GM19397 (cell line): ENCODE measurements at regions not wholly inside any gene's neighbourhood (a gene's known extent, or its start where the extent isn't known, plus 50 kb on each side); places are given as distances from the start of the nearest gene placed in this dataset.

Experiments
- ATAC-seq: cut with Tn5 transposase; IDR thresholded peaks from one replicate; pipeline ENCODE4 v1.9.1; 2021; ENCODE audit warnings: mild to moderate bottlenecking, moderate library complexity; ENCODE audit not compliant: unreplicated experiment

DNA sequence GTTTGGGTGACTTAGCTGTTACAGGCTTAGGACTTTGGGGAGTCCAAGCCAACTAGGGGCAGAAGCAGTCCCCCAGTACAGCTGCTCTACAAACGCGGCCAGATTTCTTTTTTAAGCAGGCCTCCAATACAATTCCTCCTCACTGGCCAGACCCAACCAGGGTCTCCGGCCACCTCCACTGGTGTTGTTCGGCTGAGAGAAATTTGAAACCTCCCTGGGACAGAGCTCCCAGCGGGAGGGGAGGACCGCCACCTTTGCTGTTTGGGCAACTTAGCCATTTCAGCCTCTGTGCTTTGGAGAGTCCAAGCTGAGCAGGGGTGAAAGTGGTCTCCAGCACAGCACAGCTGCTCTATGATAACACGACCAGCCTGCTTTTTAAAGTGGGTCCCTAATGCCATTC lies 59.4 kb upstream of the KHDRBS2 start:
- ATAC-seq = no peak

DNA sequence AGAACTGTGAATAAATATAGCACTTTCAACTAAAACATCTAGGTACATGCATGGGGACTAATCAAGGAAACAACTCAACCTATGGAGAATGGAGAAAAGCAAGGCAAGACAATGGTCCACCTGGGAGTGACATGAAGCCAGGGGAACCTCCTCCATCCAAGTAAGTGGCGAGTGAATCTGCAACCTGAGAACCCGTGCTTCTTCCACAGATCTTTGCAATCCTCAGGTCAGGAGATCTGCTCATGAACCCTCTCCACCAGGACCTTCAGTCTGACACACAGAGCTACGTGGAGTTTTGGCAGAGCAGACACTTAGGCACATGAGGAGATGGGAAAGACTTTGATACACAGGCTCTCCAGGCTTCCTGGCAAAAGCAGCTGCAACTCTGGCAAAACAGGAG lies 58.8 kb upstream of the KHDRBS2 start:
- no peak for ATAC-seq

DNA sequence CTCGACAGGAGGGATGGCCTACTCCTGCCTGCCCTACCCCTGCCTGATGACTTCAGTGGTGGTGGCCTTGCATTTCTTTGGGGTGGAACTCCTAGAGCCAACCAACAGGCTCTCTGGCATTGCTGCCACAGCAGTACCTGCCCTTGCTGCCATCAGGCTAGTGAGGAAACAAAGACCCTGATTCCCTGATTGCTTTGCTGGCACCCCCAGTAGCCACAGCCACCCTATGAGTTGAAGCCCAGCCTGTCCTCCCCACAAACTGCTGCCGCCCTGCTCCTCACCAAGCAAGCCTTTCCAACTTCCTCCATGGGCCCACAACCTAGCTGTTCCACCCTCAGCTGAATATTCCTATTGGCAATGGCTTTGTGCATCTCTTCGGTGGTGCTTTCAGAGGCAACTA lies 52.5 kb upstream of the KHDRBS2 start:
- no peak for ATAC-seq
